Esophagus muscularis mucosa (tissue), 4 donors: ENCODE measurements at regions not wholly inside any gene's neighbourhood (a gene's known extent, or its start where the extent isn't known, plus 50 kb on each side); places are given as distances from the start of the nearest gene placed in this dataset.

Experiments
- DNase-seq: peaks from one replicate; pipeline ENCODE4 v3.0.0-alpha.2; 2017; ENCODE audit errors: extremely low spot score
- H3K27ac ChIP-seq, 4 donors: fragments of 200-600 bp; sonication (generic); replicated peaks in 1 of 4; 1 replicate in 3 of 4; 2 replicates in 1 of 4; pipeline ENCODE4 v1.5.1; 2016 to 2019; ENCODE audit warnings: mild to moderate bottlenecking in 1 of 4
- H3K27me3 ChIP-seq, 4 donors: fragments of 200-600 bp; sonication (generic); one replicate each; pipeline versions ENCODE4 v1.5.1 to v1.6.0; 2016 to 2019
- H3K36me3 ChIP-seq, 4 donors: fragments of 200-600 bp; sonication (generic); one replicate each; pipeline ENCODE4 v1.5.1; 2016 to 2019
- H3K4me1 ChIP-seq, 4 donors: fragments of 200-600 bp; sonication (generic); one replicate each; pipeline ENCODE4 v1.5.1; 2016 to 2019
- H3K4me3 ChIP-seq, 4 donors: fragments of 200-600 bp; sonication (generic); 1 replicate in 2 of 4; 2 replicates in 2 of 4; pipeline ENCODE4 v1.5.1; 2016 to 2019; ENCODE audit warnings: mild to moderate bottlenecking in 4 of 4, moderate library complexity in 1 of 4
- H3K9me3 ChIP-seq, 4 donors: fragments of 200-600 bp; sonication (generic); 1 replicate in 3 of 4; 2 replicates in 1 of 4; pipeline ENCODE4 v1.5.1; 2016 to 2019
- EP300 ChIP-seq: sonication (generic); formaldehyde crosslinking; IDR thresholded peaks from one replicate; pipeline ENCODE4 v1.6.1; 2017; ENCODE audit warnings: antibody characterized with exemption
- POLR2A ChIP-seq: fragments of 450-650 bp; IDR thresholded peaks from one replicate; pipeline ENCODE4 v1.6.1; 2017; ENCODE audit warnings: antibody characterized with exemption, moderate library complexity, mild to moderate bottlenecking, low read depth
- POLR2AphosphoS5 ChIP-seq, 2 donors: sonication (generic); formaldehyde crosslinking; IDR thresholded peaks; one replicate each; pipeline ENCODE4 v1.6.1; 2017; ENCODE audit warnings: antibody characterized with exemption in 2 of 2
- WGBS: methylation state at CpG from one replicate; pipeline ENCODE4 v1.1.5; 2018; 5-methylcytosine and 5-hydroxymethylcytosine counted together
- intact Hi-C: fragments of 100-400 bp; cut with DNase I; formaldehyde crosslinking; loops from one replicate; pipeline ENCODE4 v1.15.1; 2023
- TF ChIP-seq, protein P1 (sequence below), 3 experiments: fragments of 200-600 bp in 2 of 3; fragments of 450-650 bp in 1 of 3; sonication (generic) in 2 of 3; IDR thresholded peaks; one replicate each; pipeline ENCODE4 v1.5.1; 2017 to 2019; ENCODE audit warnings: antibody characterized with exemption in 3 of 3, mild to moderate bottlenecking in 2 of 3, moderate library complexity in 1 of 3

DNA sequence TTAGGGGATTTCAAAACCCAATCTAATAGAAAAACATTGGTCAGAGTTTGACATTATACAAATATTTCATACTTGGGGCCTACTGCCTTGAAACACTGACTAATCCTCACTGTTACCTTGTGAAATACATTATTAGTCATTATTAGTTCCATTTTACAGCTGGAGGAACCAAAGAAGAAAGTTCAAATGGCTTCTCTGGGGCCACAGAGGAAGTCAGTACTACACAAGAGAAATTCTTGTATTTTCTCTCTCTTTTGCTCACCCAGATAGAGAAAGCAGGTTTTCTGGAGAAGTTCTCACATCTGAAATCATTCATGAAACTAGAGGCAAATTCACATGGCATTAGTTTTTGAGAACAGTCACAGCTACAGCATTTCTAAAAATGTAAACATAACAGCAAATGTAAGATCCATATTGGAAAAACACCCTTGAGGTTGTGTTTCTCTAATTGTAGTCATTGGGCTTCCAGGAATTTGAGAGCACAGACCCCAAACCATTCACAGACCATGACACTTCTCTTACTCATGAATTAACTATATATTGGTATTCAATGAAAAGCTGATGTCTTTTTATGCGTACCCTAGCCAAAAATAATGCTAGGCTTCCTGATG is 83.0 kb downstream of the LLPH start:
- Histone ChIP-seq H3K9me3 (no peaks in the 10 kb centered on the region), H3K27ac (no peak overlapping the region), H3K4me1 (no peaks in the 10 kb centered on the region), H3K36me3 (no peaks in the 10 kb centered on the region), H3K27me3 (no peaks in the 10 kb centered on the region), H3K4me3 (no peak overlapping the region)
- intact Hi-C loops: no loop called here
- TF ChIP-seq EP300 (no peak), POLR2A (no peak), POLR2AphosphoS5 (IDR thresholded peaks at IDR 0.05) (no peak)
- TF ChIP-seq, protein P1, sequence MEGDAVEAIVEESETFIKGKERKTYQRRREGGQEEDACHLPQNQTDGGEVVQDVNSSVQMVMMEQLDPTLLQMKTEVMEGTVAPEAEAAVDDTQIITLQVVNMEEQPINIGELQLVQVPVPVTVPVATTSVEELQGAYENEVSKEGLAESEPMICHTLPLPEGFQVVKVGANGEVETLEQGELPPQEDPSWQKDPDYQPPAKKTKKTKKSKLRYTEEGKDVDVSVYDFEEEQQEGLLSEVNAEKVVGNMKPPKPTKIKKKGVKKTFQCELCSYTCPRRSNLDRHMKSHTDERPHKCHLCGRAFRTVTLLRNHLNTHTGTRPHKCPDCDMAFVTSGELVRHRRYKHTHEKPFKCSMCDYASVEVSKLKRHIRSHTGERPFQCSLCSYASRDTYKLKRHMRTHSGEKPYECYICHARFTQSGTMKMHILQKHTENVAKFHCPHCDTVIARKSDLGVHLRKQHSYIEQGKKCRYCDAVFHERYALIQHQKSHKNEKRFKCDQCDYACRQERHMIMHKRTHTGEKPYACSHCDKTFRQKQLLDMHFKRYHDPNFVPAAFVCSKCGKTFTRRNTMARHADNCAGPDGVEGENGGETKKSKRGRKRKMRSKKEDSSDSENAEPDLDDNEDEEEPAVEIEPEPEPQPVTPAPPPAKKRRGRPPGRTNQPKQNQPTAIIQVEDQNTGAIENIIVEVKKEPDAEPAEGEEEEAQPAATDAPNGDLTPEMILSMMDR (IDR thresholded peaks at IDR 0.05): no peak
- WGBS: 75% methylated on average over 1 of the region's 1 CpG
- DNase-seq: peak; percentile 34

- Histone ChIP-seq H3K27ac (no peak overlapping the region), H3K27me3 (no peaks in the 10 kb centered on the region), H3K9me3 (no peaks in the 10 kb centered on the region), H3K4me3 (no peak overlapping the region), H3K36me3 (no peaks in the 10 kb centered on the region), H3K4me1 (no peaks in the 10 kb centered on the region)
- TF ChIP-seq POLR2AphosphoS5 (IDR thresholded peaks at IDR 0.05) (no peak), POLR2A (no peak), EP300 (no peak)
- TF ChIP-seq, protein P1 (IDR thresholded peaks at IDR 0.05): no peak
- no peak for DNase-seq
- intact Hi-C loops: no loop called here
- WGBS: 98% methylated on average over 3 of the region's 3 CpGs
Measured at GRCh38 chr12:66045506-66045905, 85.0 kb downstream of the LLPH start.

GRCh38 chr12:66044731-66045130 is 85.8 kb downstream of the LLPH start:
- no peaks in the 10 kb centered on the region for H3K36me3 ChIP-seq
- H3K4me3 ChIP-seq: no peak overlapping the region
- H3K4me1 ChIP-seq: no peaks in the 10 kb centered on the region
- no peaks in the 10 kb centered on the region for H3K9me3 ChIP-seq
- no peak overlapping the region for H3K27ac ChIP-seq
- DNase-seq: peak; percentile 29
- intact Hi-C loops: no loop called here
- H3K27me3 ChIP-seq: no peaks in the 10 kb centered on the region
- TF ChIP-seq POLR2AphosphoS5 (IDR thresholded peaks at IDR 0.05) (no peak), EP300 (no peak), POLR2A (no peak)
- TF ChIP-seq, protein P1 (IDR thresholded peaks at IDR 0.05): no peak
- 79% methylated on average over 4 of the region's 4 CpGs for WGBS

GRCh38 chr12:66043035-66043434 is 87.5 kb downstream of the LLPH start:
- Histone ChIP-seq H3K9me3 (no peaks in the 10 kb centered on the region), H3K27ac (no peak overlapping the region), H3K36me3 (no peaks in the 10 kb centered on the region), H3K4me3 (no peak overlapping the region), H3K27me3 (no peaks in the 10 kb centered on the region), H3K4me1 (no peaks in the 10 kb centered on the region)
- intact Hi-C loops: no loop called here
- peak; percentile 55 for DNase-seq
- 53% methylated on average over 3 of the region's 3 CpGs for WGBS
- no peak for TF ChIP-seq EP300
- TF ChIP-seq, protein P1 (IDR thresholded peaks at IDR 0.05): no peak
- no peak for TF ChIP-seq POLR2A
- TF ChIP-seq POLR2AphosphoS5 (IDR thresholded peaks at IDR 0.05): no peak
